ENCODE measurements at regions not wholly inside any gene's neighbourhood (a gene's known extent, or its start where the extent isn't known, plus 50 kb on each side); places are given as distances from the start of the nearest gene placed in this dataset.

DNA sequence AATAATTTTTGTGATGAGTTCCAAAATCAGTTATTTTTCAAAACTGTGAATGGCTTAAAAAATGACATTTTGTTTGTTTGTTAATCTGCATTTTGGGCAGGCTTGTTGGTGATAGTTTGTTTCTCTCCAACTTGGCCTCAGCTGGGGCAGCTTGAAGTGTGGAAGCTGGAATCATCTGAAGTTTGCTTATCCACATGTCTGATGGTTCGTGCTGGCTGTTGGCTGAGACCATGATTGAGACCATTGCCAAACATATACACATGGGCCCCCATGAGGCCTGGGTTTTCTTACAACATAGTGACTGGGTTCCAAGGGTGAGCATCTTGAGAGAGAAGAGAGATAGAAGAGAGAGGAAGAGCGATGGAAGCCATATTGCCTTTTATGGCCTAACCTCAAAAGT is 201.2 kb downstream of the NDFIP2 start:
- no peaks in the 10 kb centered on the region for H3K4me1 ChIP-seq (ENCODE audit: insufficient read depth, low read length)
- DNase-seq (ENCODE audit: insufficient read length, low spot score, missing footprints): no peak
- H3K36me3 ChIP-seq (ENCODE audit: insufficient read depth, low read length): no peaks in the 10 kb centered on the region
- no peak overlapping the region for H3K4me3 ChIP-seq (ENCODE audit: insufficient read depth, low read length)
- H4K20me1 ChIP-seq (ENCODE audit: insufficient read depth, low read length): no peaks in the 10 kb centered on the region
- no peaks in the 10 kb centered on the region for H3K27me3 ChIP-seq (ENCODE audit: insufficient read depth, low read length)
- no peak overlapping the region for H2AFZ ChIP-seq (ENCODE audit: low read length)
- H3K4me2 ChIP-seq (ENCODE audit: insufficient read depth, low read length): no peak overlapping the region
- no peaks in the 10 kb centered on the region for H3K79me2 ChIP-seq (ENCODE audit: insufficient read depth, low read length)
- no peak overlapping the region for H3K27ac ChIP-seq (ENCODE audit: low read depth, low read length)
- no peaks in the 10 kb centered on the region for H3K9me3 ChIP-seq (ENCODE audit: low read depth, low read length)
- TF ChIP-seq, protein P1, sequence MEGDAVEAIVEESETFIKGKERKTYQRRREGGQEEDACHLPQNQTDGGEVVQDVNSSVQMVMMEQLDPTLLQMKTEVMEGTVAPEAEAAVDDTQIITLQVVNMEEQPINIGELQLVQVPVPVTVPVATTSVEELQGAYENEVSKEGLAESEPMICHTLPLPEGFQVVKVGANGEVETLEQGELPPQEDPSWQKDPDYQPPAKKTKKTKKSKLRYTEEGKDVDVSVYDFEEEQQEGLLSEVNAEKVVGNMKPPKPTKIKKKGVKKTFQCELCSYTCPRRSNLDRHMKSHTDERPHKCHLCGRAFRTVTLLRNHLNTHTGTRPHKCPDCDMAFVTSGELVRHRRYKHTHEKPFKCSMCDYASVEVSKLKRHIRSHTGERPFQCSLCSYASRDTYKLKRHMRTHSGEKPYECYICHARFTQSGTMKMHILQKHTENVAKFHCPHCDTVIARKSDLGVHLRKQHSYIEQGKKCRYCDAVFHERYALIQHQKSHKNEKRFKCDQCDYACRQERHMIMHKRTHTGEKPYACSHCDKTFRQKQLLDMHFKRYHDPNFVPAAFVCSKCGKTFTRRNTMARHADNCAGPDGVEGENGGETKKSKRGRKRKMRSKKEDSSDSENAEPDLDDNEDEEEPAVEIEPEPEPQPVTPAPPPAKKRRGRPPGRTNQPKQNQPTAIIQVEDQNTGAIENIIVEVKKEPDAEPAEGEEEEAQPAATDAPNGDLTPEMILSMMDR (IDR thresholded peaks at IDR 0.05; ENCODE audit: extremely low read depth, low read depth, low read length): no peak

- DNase-seq (ENCODE audit: insufficient read length, low spot score, missing footprints): no peak
- Histone ChIP-seq H3K36me3 (ENCODE audit: insufficient read depth, low read length) (no peaks in the 10 kb centered on the region), H4K20me1 (ENCODE audit: insufficient read depth, low read length) (no peaks in the 10 kb centered on the region), H3K79me2 (ENCODE audit: insufficient read depth, low read length) (no peaks in the 10 kb centered on the region), H3K9me3 (ENCODE audit: low read depth, low read length) (no peaks in the 10 kb centered on the region), H3K27me3 (ENCODE audit: insufficient read depth, low read length) (no peaks in the 10 kb centered on the region), H3K4me3 (ENCODE audit: insufficient read depth, low read length) (no peak overlapping the region), H3K4me1 (ENCODE audit: insufficient read depth, low read length) (no peaks in the 10 kb centered on the region), H2AFZ (ENCODE audit: low read length) (no peak overlapping the region), H3K27ac (ENCODE audit: low read depth, low read length) (no peak overlapping the region), H3K4me2 (ENCODE audit: insufficient read depth, low read length) (no peak overlapping the region)
- TF ChIP-seq, protein P1 (IDR thresholded peaks at IDR 0.05; ENCODE audit: extremely low read depth, low read depth, low read length): no peak
Observed at GRCh38 chr13:79681069-79681468, 200.1 kb downstream of the NDFIP2 start.

DNA sequence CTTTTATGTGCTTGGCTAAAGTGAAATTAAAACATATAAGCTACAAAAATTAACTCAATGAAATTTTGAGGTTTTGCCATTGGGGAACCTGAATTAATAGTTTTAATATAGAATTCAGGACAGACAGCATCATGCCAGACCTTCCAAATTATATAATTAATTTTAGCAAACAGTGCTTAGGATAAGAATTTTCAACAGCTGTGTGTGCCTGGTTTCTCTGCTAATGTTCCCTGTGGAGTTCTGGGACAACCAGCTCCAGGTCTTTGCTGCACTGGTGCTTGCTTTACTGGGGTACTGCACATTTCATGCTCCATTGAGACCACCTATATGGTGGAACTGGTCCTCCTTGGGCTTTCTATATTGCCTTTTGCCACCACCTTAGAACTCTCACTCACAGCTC is 199.5 kb downstream of the NDFIP2 start:
- TF ChIP-seq, protein P1 (IDR thresholded peaks at IDR 0.05; ENCODE audit: extremely low read depth, low read depth, low read length): no peak
- H3K4me2 ChIP-seq (ENCODE audit: insufficient read depth, low read length): no peak overlapping the region
- DNase-seq (ENCODE audit: insufficient read length, low spot score, missing footprints): no peak
- no peaks in the 10 kb centered on the region for H3K36me3 ChIP-seq (ENCODE audit: insufficient read depth, low read length)
- H3K4me1 ChIP-seq (ENCODE audit: insufficient read depth, low read length): no peaks in the 10 kb centered on the region
- no peaks in the 10 kb centered on the region for H3K27me3 ChIP-seq (ENCODE audit: insufficient read depth, low read length)
- no peak overlapping the region for H3K4me3 ChIP-seq (ENCODE audit: insufficient read depth, low read length)
- H3K27ac ChIP-seq (ENCODE audit: low read depth, low read length): no peak overlapping the region
- H4K20me1 ChIP-seq (ENCODE audit: insufficient read depth, low read length): no peaks in the 10 kb centered on the region
- no peaks in the 10 kb centered on the region for H3K79me2 ChIP-seq (ENCODE audit: insufficient read depth, low read length)
- H3K9me3 ChIP-seq (ENCODE audit: low read depth, low read length): no peaks in the 10 kb centered on the region
- H2AFZ ChIP-seq (ENCODE audit: low read length): no peak overlapping the region

DNA sequence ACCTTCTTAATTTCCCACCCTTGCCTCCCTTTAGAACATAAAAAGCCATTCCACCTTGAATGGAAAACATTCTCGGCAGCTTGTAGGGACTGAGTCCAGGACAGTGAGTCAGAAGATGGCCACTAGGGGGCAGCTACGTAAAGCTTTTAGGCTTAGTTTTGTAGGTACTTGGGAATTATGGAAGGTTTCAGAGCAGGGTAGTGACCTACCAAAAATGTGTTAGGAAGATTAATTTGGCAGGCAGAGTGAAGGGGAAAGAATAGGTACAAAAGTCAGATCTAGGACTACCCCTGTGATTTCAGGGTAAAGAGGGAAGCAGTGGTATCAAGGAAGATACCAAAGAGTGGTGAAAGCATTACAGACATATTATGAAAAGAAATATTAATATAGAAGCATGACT is 198.4 kb downstream of the NDFIP2 start:
- no peak for DNase-seq (ENCODE audit: insufficient read length, low spot score, missing footprints)
- TF ChIP-seq, protein P1 (IDR thresholded peaks at IDR 0.05; ENCODE audit: extremely low read depth, low read depth, low read length): peak; percentile 93
- H3K27me3 ChIP-seq (ENCODE audit: insufficient read depth, low read length): no peaks in the 10 kb centered on the region
- no peaks in the 10 kb centered on the region for H3K36me3 ChIP-seq (ENCODE audit: insufficient read depth, low read length)
- H3K4me1 ChIP-seq (ENCODE audit: insufficient read depth, low read length): no peaks in the 10 kb centered on the region
- no peak overlapping the region for H3K4me2 ChIP-seq (ENCODE audit: insufficient read depth, low read length)
- H3K9me3 ChIP-seq (ENCODE audit: low read depth, low read length): no peaks in the 10 kb centered on the region
- H3K4me3 ChIP-seq (ENCODE audit: insufficient read depth, low read length): no peak overlapping the region
- no peak overlapping the region for H3K27ac ChIP-seq (ENCODE audit: low read depth, low read length)
- no peak overlapping the region for H2AFZ ChIP-seq (ENCODE audit: low read length)
- no peaks in the 10 kb centered on the region for H4K20me1 ChIP-seq (ENCODE audit: insufficient read depth, low read length)
- H3K79me2 ChIP-seq (ENCODE audit: insufficient read depth, low read length): no peaks in the 10 kb centered on the region
